HG03460 (cell line): ENCODE measurements at regions not wholly inside any gene's neighbourhood (a gene's known extent, or its start where the extent isn't known, plus 50 kb on each side); places are given as distances from the start of the nearest gene placed in this dataset.

Experiments
- ATAC-seq: cut with Tn5 transposase; IDR thresholded peaks from one replicate; pipeline ENCODE4 v1.9.1; 2021; ENCODE audit not compliant: unreplicated experiment

- no peak for ATAC-seq
Observed at GRCh38 chr22:48358886-48359612, 1468.6 kb downstream of the BRD1 start.

- no peak for ATAC-seq
Observed at GRCh38 chr22:48357961-48358360, 1469.7 kb downstream of the BRD1 start.

- ATAC-seq: no peak
Observed at GRCh38 chr22:48357196-48357595, 1470.5 kb downstream of the BRD1 start.

GRCh38 chr22:48356731-48357130, 1470.9 kb downstream of the BRD1 start:
- ATAC-seq: no peak

- no peak for ATAC-seq
Observed at GRCh38 chr22:48354096-48354495, 1473.6 kb downstream of the BRD1 start.

GRCh38 chr22:48353116-48353947, 1474.3 kb downstream of the BRD1 start:
- no peak for ATAC-seq

GRCh38 chr22:48352086-48352911, 1475.4 kb downstream of the BRD1 start:
- no peak for ATAC-seq

- no peak for ATAC-seq
Observed at GRCh38 chr22:48351376-48352085, 1476.1 kb downstream of the BRD1 start.

GRCh38 chr22:48350456-48350855, 1477.2 kb downstream of the BRD1 start:
- no peak for ATAC-seq

- ATAC-seq: no peak
Observed at GRCh38 chr22:48348855-48349254, 1478.8 kb downstream of the BRD1 start.

GRCh38 chr22:48347311-48347710, 1480.4 kb downstream of the BRD1 start:
- ATAC-seq: no peak

GRCh38 chr22:48346911-48347310, 1480.8 kb downstream of the BRD1 start:
- no peak for ATAC-seq

GRCh38 chr22:48346311-48346710, 1481.4 kb downstream of the BRD1 start:
- no peak for ATAC-seq

- ATAC-seq: no peak
Observed at GRCh38 chr22:48345631-48346030, 1482.0 kb downstream of the BRD1 start.

- no peak for ATAC-seq
Observed at GRCh38 chr22:48343461-48343860, 1484.2 kb downstream of the BRD1 start.

GRCh38 chr22:48342732-48343131, 1484.9 kb downstream of the BRD1 start:
- ATAC-seq: no peak

- ATAC-seq: no peak
Observed at GRCh38 chr22:48342016-48342415, 1485.7 kb downstream of the BRD1 start.

- no peak for ATAC-seq
Observed at GRCh38 chr22:48340727-48341709, 1486.7 kb downstream of the BRD1 start.

- ATAC-seq: no peak
Observed at GRCh38 chr22:48340191-48340590, 1487.5 kb downstream of the BRD1 start.
